ENCODE measurements at regions not wholly inside any gene's neighbourhood (a gene's known extent, or its start where the extent isn't known, plus 50 kb on each side); places are given as distances from the start of the nearest gene placed in this dataset.
"Not testable (repeated sequence)": the region's sequence is repeated elsewhere in the genome, so short reads cannot be mapped to it uniquely, and the experiment has no call there.

- Histone ChIP-seq H3K4me3 (ENCODE audit: insufficient read depth, low read length) (no peak overlapping the region), H3K9me3 (ENCODE audit: low read depth, low read length) (no peaks in the 10 kb centered on the region), H3K27ac (ENCODE audit: low read depth, low read length) (no peak overlapping the region), H3K4me1 (ENCODE audit: insufficient read depth, low read length) (peaks cover 17% of the 10 kb centered on the region), H3K36me3 (ENCODE audit: insufficient read depth, low read length) (no peaks in the 10 kb centered on the region), H3K27me3 (ENCODE audit: insufficient read depth, low read length) (no peaks in the 10 kb centered on the region), H2AFZ (ENCODE audit: low read length) (no peak overlapping the region), H4K20me1 (ENCODE audit: insufficient read depth, low read length) (no peaks in the 10 kb centered on the region), H3K4me2 (ENCODE audit: insufficient read depth, low read length) (no peak overlapping the region), H3K79me2 (ENCODE audit: insufficient read depth, low read length) (no peaks in the 10 kb centered on the region)
- TF ChIP-seq CTCF (IDR thresholded peaks at IDR 0.05; ENCODE audit: extremely low read depth, low read depth, low read length) = no peak
- DNase-seq (ENCODE audit: insufficient read length, low spot score, missing footprints) = no peak
Measured at GRCh38 chr6:74596588-74596987, 609.3 kb downstream of the COL12A1 start.

- not testable (repeated sequence) for H3K4me2 ChIP-seq (ENCODE audit: insufficient read depth, low read length); H3K79me2 ChIP-seq (ENCODE audit: insufficient read depth, low read length); H2AFZ ChIP-seq (ENCODE audit: low read length); H3K9me3 ChIP-seq (ENCODE audit: low read depth, low read length); DNase-seq (ENCODE audit: insufficient read length, low spot score, missing footprints); H3K27ac ChIP-seq (ENCODE audit: low read depth, low read length); H4K20me1 ChIP-seq (ENCODE audit: insufficient read depth, low read length); H3K27me3 ChIP-seq (ENCODE audit: insufficient read depth, low read length); H3K4me3 ChIP-seq (ENCODE audit: insufficient read depth, low read length); H3K36me3 ChIP-seq (ENCODE audit: insufficient read depth, low read length)
- H3K4me1 ChIP-seq (ENCODE audit: insufficient read depth, low read length) = peaks cover 17% of the 10 kb centered on the region
Measured at GRCh38 chr6:74594350-74594749, 611.5 kb downstream of the COL12A1 start.

GRCh38 chr6:74588094-74588832 is 617.6 kb downstream of the COL12A1 start:
- Histone ChIP-seq H3K9me3 (ENCODE audit: low read depth, low read length) (no peaks in the 10 kb centered on the region), H3K27me3 (ENCODE audit: insufficient read depth, low read length) (no peaks in the 10 kb centered on the region), H3K36me3 (ENCODE audit: insufficient read depth, low read length) (no peaks in the 10 kb centered on the region), H4K20me1 (ENCODE audit: insufficient read depth, low read length) (no peaks in the 10 kb centered on the region), H3K79me2 (ENCODE audit: insufficient read depth, low read length) (no peaks in the 10 kb centered on the region), H2AFZ (ENCODE audit: low read length) (no peak overlapping the region), H3K4me1 (ENCODE audit: insufficient read depth, low read length) (peaks cover 8% of the 10 kb centered on the region), H3K4me3 (ENCODE audit: insufficient read depth, low read length) (no peak overlapping the region), H3K4me2 (ENCODE audit: insufficient read depth, low read length) (no peak overlapping the region), H3K27ac (ENCODE audit: low read depth, low read length) (no peak overlapping the region)
- no peak for TF ChIP-seq CTCF (IDR thresholded peaks at IDR 0.05; ENCODE audit: extremely low read depth, low read depth, low read length)
- no peak for DNase-seq (ENCODE audit: insufficient read length, low spot score, missing footprints)

- Histone ChIP-seq H3K4me3 (ENCODE audit: insufficient read depth, low read length) (no peak overlapping the region), H3K79me2 (ENCODE audit: insufficient read depth, low read length) (no peaks in the 10 kb centered on the region), H3K9me3 (ENCODE audit: low read depth, low read length) (no peaks in the 10 kb centered on the region), H2AFZ (ENCODE audit: low read length) (no peak overlapping the region), H4K20me1 (ENCODE audit: insufficient read depth, low read length) (no peaks in the 10 kb centered on the region), H3K27me3 (ENCODE audit: insufficient read depth, low read length) (no peaks in the 10 kb centered on the region), H3K4me1 (ENCODE audit: insufficient read depth, low read length) (peaks cover 8% of the 10 kb centered on the region), H3K4me2 (ENCODE audit: insufficient read depth, low read length) (no peak overlapping the region), H3K36me3 (ENCODE audit: insufficient read depth, low read length) (no peaks in the 10 kb centered on the region), H3K27ac (ENCODE audit: low read depth, low read length) (no peak overlapping the region)
- no peak for TF ChIP-seq CTCF (IDR thresholded peaks at IDR 0.05; ENCODE audit: extremely low read depth, low read depth, low read length)
- no peak for DNase-seq (ENCODE audit: insufficient read length, low spot score, missing footprints)
Measured at GRCh38 chr6:74587386-74587785, 618.5 kb downstream of the COL12A1 start.

All from osteoblast (primary cell).